GM21737 (cell line): ENCODE measurements at regions not wholly inside any gene's neighbourhood (a gene's known extent, or its start where the extent isn't known, plus 50 kb on each side); places are given as distances from the start of the nearest gene placed in this dataset.
A peak's percentile ranks its signal among the peaks of the same experiment; 100 is the strongest.
"Not testable (repeated sequence)": the region's sequence is repeated elsewhere in the genome, so short reads cannot be mapped to it uniquely, and the experiment has no call there.

Source experiments
- ATAC-seq: cut with Tn5 transposase; IDR thresholded peaks from one replicate; pipeline ENCODE4 v1.9.1; 2021; ENCODE audit warnings: mild to moderate bottlenecking, moderate library complexity; ENCODE audit not compliant: unreplicated experiment

DNA sequence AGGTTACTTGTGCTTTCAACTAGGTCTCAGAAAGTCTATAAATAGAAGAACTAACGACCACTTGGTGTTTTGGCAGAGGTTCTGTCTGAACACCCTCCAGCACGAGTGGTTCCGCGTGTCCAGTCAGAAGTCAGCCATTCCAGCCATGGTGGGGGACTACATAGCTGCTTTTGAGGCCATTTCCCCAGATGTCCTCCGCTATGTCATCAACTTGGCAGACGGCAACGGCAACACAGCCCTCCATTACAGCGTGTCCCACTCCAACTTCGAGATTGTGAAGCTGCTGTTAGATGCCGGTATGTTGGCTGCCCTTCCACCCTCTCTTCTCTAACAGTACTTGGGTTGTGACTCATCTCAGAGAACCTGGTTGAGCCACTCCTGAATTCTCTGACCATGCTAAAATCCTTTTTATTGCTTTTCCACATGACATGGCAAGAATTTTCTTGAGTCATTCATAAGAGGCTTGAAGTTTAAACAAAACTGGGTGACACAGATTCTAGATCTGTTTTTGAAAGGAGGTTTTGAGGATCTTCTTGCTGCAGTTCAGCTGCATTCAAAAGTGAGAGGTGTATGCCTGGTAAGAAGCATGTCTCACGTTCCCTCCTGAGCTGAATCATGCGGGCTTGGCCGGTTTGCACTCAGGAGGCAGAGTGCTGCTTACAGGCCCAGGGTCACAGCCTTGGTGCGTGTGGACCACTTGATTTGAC lies 103.1 kb upstream of the DMRT1 start:
- ATAC-seq: no peak

DNA sequence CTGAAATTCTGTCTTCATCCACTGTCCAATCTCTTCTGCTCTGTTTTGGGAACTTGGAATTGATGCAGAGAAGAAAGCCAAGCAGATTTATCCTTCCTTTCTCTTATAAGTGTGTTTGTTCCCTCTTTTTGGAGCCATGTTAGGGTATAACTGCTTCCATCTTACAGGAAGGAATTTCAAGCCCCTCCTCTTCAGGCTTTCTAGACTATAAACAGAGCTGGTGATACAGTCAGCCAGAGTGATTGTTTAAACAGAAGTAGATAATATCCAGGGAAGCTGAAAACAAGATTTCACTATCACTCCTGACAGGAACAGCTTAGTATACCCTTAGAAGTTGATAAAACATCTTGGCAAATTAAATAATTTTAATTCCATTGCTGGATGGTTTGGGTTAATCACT lies 102.1 kb upstream of the DMRT1 start:
- no peak for ATAC-seq

DNA sequence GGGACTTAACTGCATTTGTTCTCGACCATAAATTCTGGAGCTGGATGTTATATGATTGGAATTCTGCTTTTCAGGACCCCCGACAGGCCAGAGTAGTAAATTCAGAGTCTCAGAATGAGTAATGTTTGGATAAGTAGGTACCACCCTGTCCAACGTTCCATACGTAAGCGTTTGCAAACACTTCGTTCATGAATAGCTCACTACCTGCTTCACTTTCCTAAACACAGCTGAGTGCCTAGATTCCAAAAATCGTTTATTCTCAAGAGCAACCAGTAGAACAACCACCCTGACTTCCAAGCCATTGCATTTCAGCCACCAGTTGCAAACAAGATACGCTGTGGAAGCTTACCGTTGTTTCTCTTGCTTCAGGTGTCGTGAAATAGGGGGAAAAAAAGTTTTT lies 101.3 kb upstream of the DMRT1 start:
- ATAC-seq: no peak

DNA sequence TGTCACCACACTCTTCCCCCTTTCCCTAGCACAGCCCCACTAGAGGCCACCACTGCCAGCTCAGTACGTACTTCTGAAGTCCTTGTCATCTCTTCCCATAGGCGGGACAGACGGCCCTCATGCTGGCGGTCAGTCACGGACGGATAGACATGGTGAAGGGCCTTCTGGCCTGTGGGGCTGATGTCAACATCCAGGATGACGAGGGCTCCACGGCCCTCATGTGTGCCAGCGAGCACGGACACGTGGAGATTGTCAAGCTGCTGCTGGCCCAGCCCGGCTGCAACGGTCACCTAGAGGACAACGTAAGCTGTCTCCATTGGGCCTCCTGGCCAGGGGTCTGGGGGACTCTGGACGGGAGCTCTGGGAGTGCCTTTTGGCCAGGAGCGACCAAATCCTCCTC lies 99.4 kb upstream of the DMRT1 start:
- no peak for ATAC-seq

DNA sequence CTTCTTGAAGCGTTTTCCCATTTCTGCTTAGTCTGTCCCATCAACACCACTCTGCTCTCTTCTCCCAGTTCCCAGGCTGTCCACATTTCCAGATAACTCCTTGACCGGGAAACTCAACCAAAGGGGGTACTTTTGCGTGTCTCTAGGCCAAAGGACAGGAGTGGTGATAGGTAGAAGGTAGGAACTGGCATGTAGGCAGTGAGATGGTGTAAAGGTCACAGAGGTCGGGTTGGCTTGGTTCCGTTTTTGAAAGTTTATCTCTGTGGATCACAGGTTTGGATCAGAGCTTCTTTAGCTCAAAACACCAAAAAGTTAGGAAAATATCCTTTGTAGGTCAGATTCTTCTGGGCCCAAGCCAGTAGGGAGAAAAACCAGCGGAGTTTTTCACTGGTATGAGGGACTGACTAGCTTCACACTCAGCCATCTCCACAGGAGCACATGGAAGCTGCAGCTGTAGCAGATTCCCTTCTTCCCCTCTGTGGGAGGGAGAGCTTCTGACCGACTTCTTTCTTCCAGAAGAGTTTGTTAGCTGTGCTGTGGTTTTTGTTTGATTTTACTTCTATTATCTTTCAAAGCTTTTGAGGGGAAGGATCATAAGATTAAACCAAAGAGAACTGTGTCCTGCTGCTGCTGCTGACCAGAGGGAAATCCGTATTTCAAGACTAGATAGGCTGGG lies 98.4 kb upstream of the DMRT1 start:
- ATAC-seq: no peak

DNA sequence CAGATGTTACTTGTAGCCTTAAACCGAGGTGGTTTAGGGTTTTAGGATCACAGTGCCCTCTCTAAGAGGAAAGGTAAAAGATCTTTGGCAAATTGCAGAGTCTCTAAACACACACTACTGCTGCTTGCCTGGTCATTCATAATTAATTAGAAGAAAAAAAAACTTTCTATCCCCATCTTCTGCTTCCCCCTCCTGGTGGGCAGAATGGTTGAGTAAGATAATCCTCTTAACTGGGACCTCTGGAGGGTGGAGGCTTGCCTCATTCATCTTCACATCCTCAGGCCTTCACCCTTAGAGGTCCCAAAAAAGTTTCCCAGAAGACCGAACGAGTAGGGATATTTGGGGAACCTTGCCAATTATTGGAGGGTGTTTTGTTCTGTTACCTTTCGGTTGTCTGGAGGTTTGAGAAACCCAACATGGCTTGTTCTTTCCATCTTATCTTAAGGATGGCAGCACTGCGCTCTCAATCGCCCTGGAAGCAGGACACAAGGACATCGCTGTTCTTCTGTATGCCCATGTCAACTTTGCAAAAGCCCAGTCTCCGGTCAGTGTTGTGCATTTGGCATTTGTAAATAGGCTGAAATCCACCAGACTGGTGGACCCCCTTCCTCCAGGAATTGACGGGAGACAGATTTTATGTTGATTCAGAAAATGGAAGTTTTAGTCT lies 97.3 kb upstream of the DMRT1 start:
- no peak for ATAC-seq

DNA sequence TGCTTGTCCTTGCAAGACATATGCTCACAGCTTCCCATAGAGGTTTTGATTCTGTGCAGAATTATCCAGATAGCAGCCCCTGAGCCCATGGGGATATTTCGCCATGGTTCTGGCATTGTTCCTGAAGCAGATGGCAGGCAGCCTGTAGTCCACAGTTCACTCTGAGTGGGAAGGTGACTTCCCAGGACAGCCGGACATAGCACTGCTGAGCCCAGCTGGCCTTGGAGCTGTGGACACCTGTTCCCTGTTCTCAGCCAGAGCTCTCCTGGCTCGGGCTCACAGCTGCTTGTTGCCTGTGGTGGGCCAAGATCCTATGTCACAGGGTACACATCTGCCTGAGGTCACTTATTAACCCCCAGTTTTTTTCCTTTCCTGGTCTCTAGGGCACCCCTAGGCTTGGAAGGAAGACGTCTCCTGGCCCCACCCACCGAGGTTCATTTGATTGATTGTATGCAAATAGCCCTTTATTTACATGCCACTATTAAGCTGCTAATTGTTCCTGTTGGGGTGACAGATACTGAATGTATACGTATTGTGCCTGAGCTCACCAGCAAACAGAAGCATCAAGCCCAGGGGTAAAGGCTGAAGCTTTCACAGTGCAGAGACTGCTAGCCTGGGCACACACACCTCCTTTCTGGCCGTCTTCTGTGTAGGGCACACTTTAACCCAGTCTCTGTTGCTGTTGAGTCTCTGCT lies 96.6 kb upstream of the DMRT1 start:
- no peak for ATAC-seq

DNA sequence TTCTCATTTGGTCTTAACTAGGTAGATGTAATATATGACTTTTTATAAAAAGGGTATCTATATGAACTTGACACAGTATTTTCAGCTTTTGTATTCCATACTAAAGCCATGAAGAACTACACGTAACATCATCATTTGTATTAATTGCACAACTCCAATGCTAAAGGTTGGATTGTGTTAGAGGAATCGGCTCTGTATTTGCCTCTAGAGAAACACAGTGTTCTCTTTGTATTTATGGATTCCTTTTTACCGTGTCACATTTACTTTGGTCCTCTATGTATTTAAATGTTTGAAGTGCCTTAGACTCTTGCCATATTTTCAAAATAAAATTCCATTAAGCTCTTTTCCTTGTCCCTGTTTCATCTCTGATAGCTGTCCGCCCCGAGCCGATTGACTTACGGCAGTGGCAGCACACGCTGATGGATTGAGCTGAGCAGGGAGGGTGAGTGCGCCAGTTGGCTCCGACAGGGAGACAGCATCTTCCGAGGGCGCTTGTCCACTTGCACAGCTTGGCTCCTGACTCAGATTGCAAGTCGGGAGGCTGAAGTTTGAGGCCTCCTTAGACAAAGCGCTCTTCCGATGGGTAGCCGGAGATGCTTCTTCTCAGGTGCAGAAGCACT lies 95.6 kb upstream of the DMRT1 start:
- ATAC-seq: no peak

DNA sequence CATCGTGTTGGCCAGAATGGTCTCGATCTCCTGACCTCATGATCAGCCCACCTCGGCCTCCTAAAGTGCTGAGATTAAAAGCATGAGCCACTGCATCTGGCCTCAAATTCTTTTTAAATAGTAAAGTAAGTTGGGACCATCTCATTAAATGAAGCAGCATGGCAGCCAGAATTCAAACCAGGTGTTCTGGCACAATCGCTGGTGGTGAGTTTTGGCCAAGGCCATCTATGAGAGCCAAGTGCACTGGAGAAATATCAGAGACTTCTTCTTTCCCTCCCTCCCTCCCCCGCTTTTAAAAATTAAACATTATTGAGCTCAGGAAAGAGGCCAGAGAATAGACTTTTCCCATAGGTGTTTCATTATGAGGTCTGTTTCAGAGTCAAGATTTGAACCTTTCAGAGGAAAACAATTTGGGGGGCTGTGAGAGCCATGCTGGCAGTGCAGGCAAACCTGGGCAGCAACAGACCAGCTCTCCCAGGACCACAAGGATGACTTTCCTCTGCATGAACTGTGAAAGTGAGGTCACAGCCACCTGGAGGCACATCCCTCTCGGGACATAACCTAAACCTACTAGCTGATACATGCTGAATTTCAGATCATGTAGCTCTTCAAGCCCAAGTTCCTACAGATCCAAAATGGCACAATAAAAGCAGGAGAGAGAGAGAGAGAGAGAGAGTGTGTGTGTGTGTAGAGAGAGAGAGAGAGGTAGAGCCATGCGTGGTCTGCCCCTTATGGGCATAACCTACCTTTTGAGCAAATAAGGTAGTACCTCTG lies 94.6 kb upstream of the DMRT1 start:
- ATAC-seq: no peak

DNA sequence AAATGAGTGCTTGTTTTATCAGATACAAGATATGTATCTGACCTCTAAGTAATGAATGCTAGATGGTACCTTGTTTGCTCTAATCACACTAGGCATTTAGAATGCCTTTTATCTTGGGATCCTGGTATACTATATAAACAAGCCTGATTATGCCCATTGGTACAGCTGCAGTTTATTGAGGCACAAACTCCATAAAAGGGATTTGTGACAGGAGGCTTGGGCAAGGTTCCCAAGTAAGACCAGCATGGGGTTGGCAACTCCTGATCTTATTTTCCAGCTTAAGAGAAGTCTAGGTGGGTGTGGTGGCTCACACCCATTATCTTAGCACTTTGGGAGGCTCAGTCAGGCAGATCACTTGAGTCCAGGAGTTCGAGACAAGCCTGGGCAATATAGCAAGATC lies 93.9 kb upstream of the DMRT1 start:
- ATAC-seq: no peak

DNA sequence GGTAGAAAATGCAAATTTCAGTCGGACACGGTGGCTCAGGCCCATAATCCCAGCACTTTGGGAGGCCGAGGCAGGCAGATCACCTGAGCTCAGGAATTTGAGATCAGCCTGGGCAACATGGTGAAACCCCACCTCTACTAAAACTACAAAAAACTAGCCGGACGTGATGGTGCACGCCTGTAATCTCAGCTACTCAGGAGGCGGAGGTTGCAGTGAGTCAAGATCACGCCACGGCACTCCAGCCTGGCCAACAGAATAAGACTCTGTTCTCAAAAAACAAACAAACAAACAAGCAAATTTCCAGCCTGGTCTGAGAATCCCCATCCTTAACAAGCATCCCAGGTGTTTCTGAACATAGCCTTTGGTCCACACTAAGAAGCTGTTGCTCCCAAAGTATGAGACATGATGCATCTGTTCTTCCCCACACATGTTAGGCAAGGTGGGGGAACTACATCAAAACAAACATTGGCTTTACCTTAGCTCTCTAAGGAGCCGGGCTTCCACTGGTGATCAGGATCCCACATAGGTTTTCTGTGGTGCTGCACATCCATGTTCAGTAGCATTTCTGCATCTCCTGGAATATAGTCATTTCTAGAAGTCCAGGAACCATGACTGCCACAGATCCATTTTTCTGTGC lies 92.5 kb upstream of the DMRT1 start:
- no peak for ATAC-seq

DNA sequence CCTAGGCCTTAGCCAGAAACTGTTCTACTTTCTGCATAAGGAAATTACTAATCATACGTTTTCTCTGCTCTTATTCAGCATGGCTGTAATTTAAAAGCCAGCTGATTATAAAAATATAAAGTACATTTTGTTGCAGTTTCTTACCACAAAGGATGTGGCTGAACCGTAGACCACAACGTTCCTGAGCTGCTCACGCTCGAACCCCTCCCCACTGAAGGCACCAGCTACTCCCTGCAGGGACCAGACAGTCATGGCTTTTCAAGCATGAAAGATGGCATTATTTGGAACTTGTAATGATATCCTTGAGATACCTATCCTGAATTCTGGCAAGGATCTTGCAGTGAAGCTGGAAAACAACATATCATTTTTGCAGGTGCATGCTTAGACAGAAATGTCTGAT lies 91.8 kb upstream of the DMRT1 start:
- ATAC-seq: no peak

DNA sequence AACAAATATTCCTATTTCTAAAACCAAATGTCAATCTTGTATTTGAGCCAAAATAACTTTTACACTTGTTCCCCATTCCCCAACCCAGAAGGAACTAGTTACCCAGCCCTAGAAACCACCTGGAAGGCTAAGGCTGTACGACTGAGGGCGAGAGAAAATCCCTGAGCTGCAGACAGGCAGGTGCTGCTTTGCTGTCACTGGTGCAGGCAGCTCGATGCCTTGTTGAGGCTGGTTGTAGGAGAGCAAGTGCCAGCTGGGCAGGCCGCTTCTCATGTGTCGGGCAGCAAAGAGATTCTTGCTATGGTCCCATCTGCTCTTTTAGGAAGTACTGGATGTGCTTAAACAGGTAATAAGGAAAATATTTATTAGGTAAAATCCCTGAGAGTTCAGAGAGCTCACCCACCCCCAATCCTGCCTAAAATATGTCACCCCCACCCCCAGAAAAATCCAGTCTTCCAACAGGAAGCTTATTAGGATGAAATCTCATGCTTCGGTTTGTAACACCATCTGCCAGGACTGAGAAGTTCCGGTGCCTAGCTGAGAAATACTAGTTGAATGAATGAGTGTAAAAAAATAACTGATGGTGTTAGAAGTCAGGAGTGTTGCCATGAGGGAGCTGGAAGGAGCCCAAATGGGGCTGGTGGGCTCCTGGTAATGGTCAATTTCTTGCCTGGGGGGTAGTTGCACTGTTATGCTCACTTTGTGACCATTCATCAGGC lies 91.1 kb upstream of the DMRT1 start:
- ATAC-seq: no peak

DNA sequence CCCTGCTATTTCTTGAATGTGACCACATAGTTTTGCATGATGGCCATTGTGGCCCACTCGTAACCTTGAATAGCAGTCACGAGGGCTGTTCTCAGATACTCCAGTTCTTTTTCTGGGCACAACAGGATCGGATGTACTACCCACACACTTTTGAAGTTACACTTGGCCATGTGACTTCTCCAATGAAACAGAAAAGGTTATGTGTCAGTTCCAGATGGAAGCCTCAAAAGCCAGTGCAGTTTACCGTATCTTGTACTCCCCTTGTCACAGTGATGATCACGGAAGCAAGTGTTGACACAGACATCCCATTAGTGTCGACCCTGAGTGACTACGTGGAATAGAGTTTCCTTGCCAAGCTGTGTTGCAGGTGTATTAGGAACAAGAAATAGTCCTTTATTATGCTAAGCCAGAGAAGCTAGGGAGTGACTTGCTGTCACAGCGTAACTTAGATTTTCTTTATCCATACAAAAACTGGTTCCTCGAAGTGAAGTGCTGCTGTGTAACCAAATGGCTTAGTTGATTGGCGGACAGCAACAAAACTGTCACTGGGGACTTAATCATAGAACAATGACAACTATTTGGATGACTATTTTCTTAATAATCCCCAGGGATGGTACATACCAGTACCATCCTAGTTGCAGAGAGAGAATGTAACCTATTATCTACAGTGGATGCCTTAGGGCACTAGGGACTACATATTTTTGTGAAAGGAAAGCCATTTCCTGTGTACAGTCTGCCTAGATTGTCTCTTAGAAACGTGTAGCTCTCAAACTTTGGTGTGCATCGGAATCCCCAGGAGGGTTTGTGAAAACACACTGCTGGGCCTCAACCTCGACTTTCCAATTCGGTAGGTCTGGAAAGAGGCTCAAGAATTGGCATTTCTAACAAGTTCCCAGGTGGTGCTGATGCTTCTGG lies 90.1 kb upstream of the DMRT1 start:
- peak; percentile 82 for ATAC-seq

DNA sequence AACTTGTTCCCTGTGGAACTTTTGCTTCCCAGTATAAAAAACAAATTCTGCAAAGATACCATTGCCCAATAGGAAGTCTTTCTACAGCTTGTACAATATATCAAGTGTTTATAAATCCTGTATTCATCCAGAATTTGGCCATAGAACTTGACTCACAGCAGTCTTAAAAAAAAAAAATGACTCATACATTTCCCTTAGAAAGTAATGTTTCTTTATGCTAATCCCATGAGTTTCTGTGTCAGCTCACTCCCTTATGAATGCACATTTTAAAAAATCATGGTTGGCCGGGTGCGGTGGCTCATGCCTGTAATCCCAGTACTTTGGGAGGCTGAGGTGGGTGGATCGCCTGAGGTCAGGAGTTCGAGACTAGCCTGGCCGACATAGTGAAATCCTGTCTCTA lies 89.3 kb upstream of the DMRT1 start:
- no peak for ATAC-seq

DNA sequence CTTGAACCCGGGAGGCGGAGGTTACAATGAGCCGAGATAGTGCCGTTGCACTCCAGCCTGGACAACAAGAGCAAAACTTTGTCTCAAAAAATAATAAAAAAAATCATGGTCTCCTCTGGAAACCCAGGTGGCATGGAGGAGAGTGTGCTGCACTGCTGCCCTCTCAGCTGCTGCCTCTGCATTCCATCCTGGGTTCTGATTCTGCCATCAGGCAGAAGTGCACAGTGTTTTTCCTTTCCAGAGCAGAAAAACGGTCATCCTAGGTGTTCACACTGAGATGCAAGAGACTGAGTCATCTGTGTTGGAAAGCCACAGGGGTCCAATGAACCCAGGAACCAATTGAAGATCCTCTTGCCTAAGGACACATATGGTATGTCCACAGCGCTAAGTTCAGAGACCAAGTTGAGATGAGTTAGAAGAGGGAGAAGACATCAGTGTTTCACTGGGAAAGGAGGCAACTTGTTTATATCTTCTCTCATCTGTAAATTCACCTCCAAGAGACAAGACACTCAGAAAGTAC lies 88.8 kb upstream of the DMRT1 start:
- no peak for ATAC-seq

DNA sequence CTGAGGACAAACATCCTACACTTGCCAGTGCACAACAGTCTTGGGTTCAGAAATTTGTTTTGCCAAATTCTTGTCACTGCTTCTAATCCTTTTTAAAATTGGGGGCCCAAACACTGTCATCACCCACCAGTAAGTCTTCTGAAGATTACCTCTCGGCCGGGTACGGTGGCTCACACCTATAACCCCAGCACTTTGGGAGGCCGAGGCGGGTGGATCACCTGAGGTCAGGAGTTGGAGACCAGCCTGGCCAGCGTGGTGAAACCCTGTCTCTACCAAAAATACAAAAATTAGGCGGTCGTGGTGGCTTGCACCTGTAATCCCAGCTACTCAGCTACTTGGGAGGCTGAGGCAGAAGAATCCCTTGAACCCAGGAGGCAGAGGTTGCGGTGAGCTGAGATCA lies 87.8 kb upstream of the DMRT1 start:
- ATAC-seq: not testable (repeated sequence)
